ENCODE measurements at regions not wholly inside any gene's neighbourhood (a gene's known extent, or its start where the extent isn't known, plus 50 kb on each side); places are given as distances from the start of the nearest gene placed in this dataset.

GRCh38 chr4:115711575-115711974, 598.2 kb upstream of the NDST4 start:
- no peak for DNase-seq

- DNase-seq, result no peak
Observed at GRCh38 chr4:115688961-115689360, 575.5 kb upstream of the NDST4 start.

GRCh38 chr4:115687052-115687755, 573.8 kb upstream of the NDST4 start:
- DNase-seq, result no peak

- DNase-seq, result no peak
Observed at GRCh38 chr4:115678425-115678941, 565.1 kb upstream of the NDST4 start.

GRCh38 chr4:115675719-115676118, 562.3 kb upstream of the NDST4 start:
- no peak for DNase-seq

GRCh38 chr4:115674485-115674884, 561.1 kb upstream of the NDST4 start:
- no peak for DNase-seq

GRCh38 chr4:115671581-115671980, 558.2 kb upstream of the NDST4 start:
- DNase-seq, result no peak

GRCh38 chr4:115670930-115671329, 557.5 kb upstream of the NDST4 start:
- no peak for DNase-seq

- DNase-seq, result no peak
Observed at GRCh38 chr4:115668396-115668795, 555.0 kb upstream of the NDST4 start.

GRCh38 chr4:115664285-115664684, 550.9 kb upstream of the NDST4 start:
- no peak for DNase-seq

GRCh38 chr4:115660465-115660864, 547.0 kb upstream of the NDST4 start:
- DNase-seq, result no peak

- no peak for DNase-seq
Observed at GRCh38 chr4:115657991-115658650, 544.7 kb upstream of the NDST4 start.

GRCh38 chr4:115655626-115656025, 542.2 kb upstream of the NDST4 start:
- no peak for DNase-seq

- DNase-seq, result no peak
Observed at GRCh38 chr4:115648786-115649185, 535.4 kb upstream of the NDST4 start.

GRCh38 chr4:115629270-115629669, 515.9 kb upstream of the NDST4 start:
- DNase-seq, result no peak

GRCh38 chr4:115609631-115610030, 496.2 kb upstream of the NDST4 start:
- no peak for DNase-seq

GRCh38 chr4:115607311-115607710, 493.9 kb upstream of the NDST4 start:
- DNase-seq, result no peak

- no peak for DNase-seq
Observed at GRCh38 chr4:115596265-115597001, 483.0 kb upstream of the NDST4 start.

- DNase-seq, result no peak
Observed at GRCh38 chr4:115580901-115581300, 467.5 kb upstream of the NDST4 start.

GRCh38 chr4:115575851-115576250, 462.4 kb upstream of the NDST4 start:
- DNase-seq, result no peak

GRCh38 chr4:115562506-115562905, 449.1 kb upstream of the NDST4 start:
- no peak for DNase-seq

GRCh38 chr4:115548123-115548522, 434.7 kb upstream of the NDST4 start:
- no peak for DNase-seq

- DNase-seq, result no peak
Observed at GRCh38 chr4:115537387-115537786, 424.0 kb upstream of the NDST4 start.

GRCh38 chr4:115529126-115529525, 415.7 kb upstream of the NDST4 start:
- DNase-seq, result no peak
